Natural killer cell (primary cell): ENCODE measurements at regions not wholly inside any gene's neighbourhood (a gene's known extent, or its start where the extent isn't known, plus 50 kb on each side); places are given as distances from the start of the nearest gene placed in this dataset.

Experiments
- ATAC-seq, 3 donors: fragments of 150-1000 bp in 2 of 3; fragments of 200-7000 bp in 1 of 3; cut with Tn5 transposase; 1 replicate in 1 of 3; 2 replicates in 2 of 3; pipeline ENCODE4 v1.10.0; 2021; ENCODE audit warnings: mild to moderate bottlenecking in 2 of 3, moderate library complexity in 2 of 3
- DNase-seq, 2 donors: peaks; one replicate each; pipeline versions ENCODE4 v3.0.0 to v3.0.0-alpha.2; 2013 to 2021; ENCODE audit warnings: mixed read lengths in 1 of 2
- H3K27ac ChIP-seq: one replicate; pipeline ENCODE4 v1.5.1; 2013; ENCODE audit warnings: mild to moderate bottlenecking, low read length
- H3K27me3 ChIP-seq: one replicate; pipeline ENCODE4 v1.6.1; 2013; ENCODE audit warnings: low read length; ENCODE audit not compliant: control insufficient read depth, insufficient read depth
- H3K36me3 ChIP-seq: one replicate; pipeline ENCODE4 v1.6.1; 2013; ENCODE audit warnings: low read length; ENCODE audit not compliant: control insufficient read depth, insufficient read depth
- H3K4me1 ChIP-seq: one replicate; pipeline ENCODE4 v1.6.1; 2013; ENCODE audit warnings: low read length; ENCODE audit not compliant: control insufficient read depth, insufficient read depth
- H3K4me3 ChIP-seq: one replicate; pipeline ENCODE4 v1.5.1; 2013; ENCODE audit warnings: low read length
- H3K9me3 ChIP-seq: one replicate; pipeline ENCODE4 v1.6.1; 2013; ENCODE audit warnings: low read length; ENCODE audit not compliant: control insufficient read depth, insufficient read depth
- H3K27ac Mint-ChIP-seq, 2 donors: one replicate each; pipeline ENCODE4 v1.8.0; 2022; ENCODE audit warnings: mild to moderate bottlenecking in 2 of 2, mixed read lengths in 2 of 2, moderate library complexity in 1 of 2
- H3K27me3 Mint-ChIP-seq, 2 donors: one replicate each; pipeline ENCODE4 v1.8.0; 2022; ENCODE audit warnings: low read depth in 2 of 2, mixed read lengths in 2 of 2
- H3K36me3 Mint-ChIP-seq: one replicate; pipeline ENCODE4 v1.8.0; 2022; ENCODE audit warnings: mixed read lengths
- H3K4me1 Mint-ChIP-seq, 2 donors: one replicate each; pipeline ENCODE4 v1.8.0; 2022; ENCODE audit warnings: mixed read lengths in 2 of 2
- H3K4me3 Mint-ChIP-seq: one replicate; pipeline ENCODE4 v1.8.0; 2022; ENCODE audit warnings: mild to moderate bottlenecking, moderate library complexity, mixed read lengths
- H3K9me3 Mint-ChIP-seq, 2 donors: one replicate each; pipeline ENCODE4 v1.8.0; 2022; ENCODE audit warnings: mixed read lengths in 2 of 2
- CTCF ChIP-seq: fragments of 200-600 bp; IDR thresholded peaks from one replicate; pipeline ENCODE4 v1.8.0; 2022; ENCODE audit warnings: antibody characterized with exemption
- WGBS: methylation state at CpG from one replicate; pipeline ENCODE4 v1.1.7; 2013; ENCODE audit warnings: missing lambda C conversion rate; ENCODE audit not compliant: insufficient coverage; 5-methylcytosine and 5-hydroxymethylcytosine counted together
- intact Hi-C: fragments of 100-400 bp; cut with micrococcal nuclease; formaldehyde crosslinking; loops from one replicate; pipeline ENCODE4 v1.14.2; 2022

GRCh38 chr1:187212377-187212776 is 383.6 kb downstream of the PLA2G4A start:
- H3K4me1 ChIP-seq, result no peaks in the 10 kb centered on the region
- no peak for DNase-seq
- no peak overlapping the region for H3K27ac ChIP-seq
- intact Hi-C loops, result no loop called here
- H3K4me3 Mint-ChIP-seq, result no peak overlapping the region
- ATAC-seq, result no peak
- H3K36me3 ChIP-seq, result no peaks in the 10 kb centered on the region
- H3K27me3 Mint-ChIP-seq, result no peaks in the 10 kb centered on the region
- TF ChIP-seq CTCF, result no peak
- H3K4me3 ChIP-seq, result no peak overlapping the region
- no peaks in the 10 kb centered on the region for H3K27me3 ChIP-seq
- H3K36me3 Mint-ChIP-seq, result peaks cover 12% of the 10 kb centered on the region
- peaks cover 13 to 16% of the 10 kb centered on the region in 2 donors for H3K9me3 Mint-ChIP-seq
- H3K4me1 Mint-ChIP-seq, result no peaks in the 10 kb centered on the region
- H3K9me3 ChIP-seq, result no peaks in the 10 kb centered on the region
- WGBS, result 94% methylated on average over 2 of the region's 2 CpGs
- no peak overlapping the region for H3K27ac Mint-ChIP-seq

GRCh38 chr1:187226396-187226795 is 397.6 kb downstream of the PLA2G4A start:
- Mint-ChIP-seq H3K4me3 (no peak overlapping the region), H3K36me3 (no peaks in the 10 kb centered on the region), H3K9me3 (no peaks in the 10 kb centered on the region), H3K4me1 (no peaks in the 10 kb centered on the region), H3K27me3 (no peaks in the 10 kb centered on the region), H3K27ac (no peak overlapping the region)
- ATAC-seq (no peak), DNase-seq (no peak)
- Histone ChIP-seq H3K27me3 (no peaks in the 10 kb centered on the region), H3K4me3 (no peak overlapping the region), H3K36me3 (no peaks in the 10 kb centered on the region), H3K9me3 (no peaks in the 10 kb centered on the region), H3K4me1 (no peaks in the 10 kb centered on the region), H3K27ac (no peak overlapping the region)
- TF ChIP-seq CTCF, result no peak
- WGBS, result no CpG with 5 or more reads among the region's 2 CpGs
- intact Hi-C loops, result no loop called here

GRCh38 chr1:187228790-187229189 is 400.0 kb downstream of the PLA2G4A start:
- no peaks in the 10 kb centered on the region for H3K4me1 ChIP-seq
- Mint-ChIP-seq H3K4me3 (no peak overlapping the region), H3K27me3 (no peaks in the 10 kb centered on the region), H3K4me1 (no peaks in the 10 kb centered on the region), H3K36me3 (no peaks in the 10 kb centered on the region), H3K27ac (no peak overlapping the region), H3K9me3 (peaks cover 3 to 5% of the 10 kb centered on the region in 2 donors)
- TF ChIP-seq CTCF, result no peak
- H3K4me3 ChIP-seq, result no peak overlapping the region
- no peak for DNase-seq
- WGBS, result no CpG with 5 or more reads among the region's 1 CpG
- no peaks in the 10 kb centered on the region for H3K36me3 ChIP-seq
- intact Hi-C loops, result no loop called here
- no peak overlapping the region for H3K27ac ChIP-seq
- no peaks in the 10 kb centered on the region for H3K9me3 ChIP-seq
- ATAC-seq, result no peak
- H3K27me3 ChIP-seq, result no peaks in the 10 kb centered on the region

GRCh38 chr1:187229496-187229895 is 400.7 kb downstream of the PLA2G4A start:
- Histone ChIP-seq H3K9me3 (no peaks in the 10 kb centered on the region), H3K36me3 (no peaks in the 10 kb centered on the region), H3K27ac (no peak overlapping the region), H3K27me3 (no peaks in the 10 kb centered on the region), H3K4me1 (no peaks in the 10 kb centered on the region), H3K4me3 (no peak overlapping the region)
- no peak for ATAC-seq
- no peak overlapping the region for H3K4me3 Mint-ChIP-seq
- TF ChIP-seq CTCF, result no peak
- H3K4me1 Mint-ChIP-seq, result no peaks in the 10 kb centered on the region
- no peak for DNase-seq
- intact Hi-C loops, result no loop called here
- no peaks in the 10 kb centered on the region for H3K27me3 Mint-ChIP-seq
- no peak overlapping the region for H3K27ac Mint-ChIP-seq
- H3K36me3 Mint-ChIP-seq, result no peaks in the 10 kb centered on the region
- H3K9me3 Mint-ChIP-seq, result peaks cover 3 to 5% of the 10 kb centered on the region in 2 donors
